PC-3 (cell line): ENCODE measurements at regions not wholly inside any gene's neighbourhood (a gene's known extent, or its start where the extent isn't known, plus 50 kb on each side); places are given as distances from the start of the nearest gene placed in this dataset.

Experiments used
- ATAC-seq: fragments of 200-7000 bp; cut with Tn5 transposase; 2 replicates; pipeline ENCODE4 v1.9.1; 2020; ENCODE audit warnings: mild to moderate bottlenecking, moderate library complexity
- BruUV-seq: library from RNA; stranded (reverse); fragments of 400-500 nt; replicated peaks from 2 replicates; lab custom pipeline; 2021; lab: Mats Ljungman, UMichigan
- CTCF ChIA-PET: fragments of 300-600 bp; sonication (Branson Sonifier 250); formaldehyde crosslinking; loops from one replicate; lab custom pipeline; 2022; ENCODE audit warnings: antibody characterized with exemption; lab: Charles Lee
- POLR2A ChIA-PET: fragments of 300-600 bp; sonication (Branson Sonifier 250); formaldehyde crosslinking; loops from one replicate; lab custom pipeline; 2022; ENCODE audit warnings: antibody characterized with exemption; ENCODE audit not compliant: unreplicated experiment; lab: Charles Lee
- DNase-seq: peaks from one replicate; pipeline ENCODE4 v3.0.0-alpha.2; 2015
- H2AFZ ChIP-seq: fragments of 300-600 bp; sonication (generic); 2 replicates; pipeline ENCODE4 v1.6.0; 2016; ENCODE audit warnings: antibody characterized with exemption, low read length
- H3F3A ChIP-seq: fragments of 300-600 bp; sonication (generic); one replicate; pipeline ENCODE4 v1.6.0; 2017; ENCODE audit warnings: antibody characterized with exemption, low read length, control low read depth, mild to moderate bottlenecking; ENCODE audit not compliant: unreplicated experiment
- H3K27ac ChIP-seq: fragments of 300-600 bp; sonication (generic); 2 replicates; pipeline ENCODE4 v1.5.1; 2016; ENCODE audit warnings: mild to moderate bottlenecking, low read length
- H3K27me3 ChIP-seq: fragments of 300-600 bp; sonication (generic); 2 replicates; pipeline ENCODE4 v1.6.1; 2016; ENCODE audit warnings: low read length, mixed read lengths
- H3K36me3 ChIP-seq: fragments of 300-600 bp; sonication (generic); 2 replicates; pipeline ENCODE4 v1.6.1; 2016; ENCODE audit warnings: low read depth, mixed run types, low read length, mixed read lengths
- H3K4me1 ChIP-seq: fragments of 300-600 bp; sonication (generic); 2 replicates; pipeline ENCODE4 v1.5.1; 2016; ENCODE audit warnings: low read length; ENCODE audit not compliant: insufficient read depth
- H3K4me2 ChIP-seq: fragments of 300-600 bp; sonication (generic); 2 replicates; pipeline ENCODE4 v1.6.0; 2016; ENCODE audit warnings: low read length
- H3K4me3 ChIP-seq: fragments of 300-600 bp; sonication (generic); 2 replicates; pipeline ENCODE4 v1.5.1; 2016; ENCODE audit warnings: mild to moderate bottlenecking, low read length, mixed read lengths
- H3K79me2 ChIP-seq: fragments of 300-600 bp; sonication (generic); 2 replicates; pipeline ENCODE4 v1.6.1; 2017; ENCODE audit warnings: low read length, mixed read lengths
- H3K9ac ChIP-seq: fragments of 300-600 bp; sonication (generic); 2 replicates; pipeline ENCODE4 v1.6.0; 2016; ENCODE audit warnings: mild to moderate bottlenecking, low read length
- H3K9me2 ChIP-seq: fragments of 300-600 bp; sonication (generic); replicated peaks from 2 replicates; pipeline ENCODE4 v1.6.1; 2016; ENCODE audit warnings: mixed run types, low read length, mixed read lengths
- H3K9me3 ChIP-seq: fragments of 300-600 bp; sonication (generic); 2 replicates; pipeline ENCODE4 v1.6.1; 2016; ENCODE audit warnings: low read length, mixed read lengths
- H4K20me1 ChIP-seq: fragments of 300-600 bp; sonication (generic); 2 replicates; pipeline ENCODE4 v1.6.1; 2016; ENCODE audit warnings: low read length, mixed read lengths
- CTCF ChIP-seq: fragments of 300-600 bp; sonication (generic); conservative IDR thresholded peaks from 2 replicates; pipeline ENCODE4 v1.5.1; 2017; ENCODE audit warnings: antibody characterized with exemption, low read depth, mild to moderate bottlenecking, low read length
- EZH2 ChIP-seq: fragments of 300-600 bp; sonication (generic); IDR thresholded peaks from one replicate; pipeline ENCODE4 v1.6.1; 2017; ENCODE audit warnings: antibody characterized with exemption, mild to moderate bottlenecking, low read length; ENCODE audit not compliant: unreplicated experiment
- EZH2phosphoT487 ChIP-seq: fragments of 300-600 bp; sonication (generic); IDR thresholded peaks from 2 replicates; pipeline ENCODE4 v1.6.1; 2018; ENCODE audit warnings: mild to moderate bottlenecking, antibody characterized with exemption, low read length, borderline replicate concordance
- intact Hi-C: fragments of 100-400 bp; cut with micrococcal nuclease; formaldehyde crosslinking; loops from 2 replicates; pipeline ENCODE4 v1.9.0; 2023

- Histone ChIP-seq H3K9me2 (no peaks in the 10 kb centered on the region), H3K36me3 (no peaks in the 10 kb centered on the region), H4K20me1 (no peaks in the 10 kb centered on the region), H3K27ac (peak overlapping the region; percentile 93), H3K4me3 (no peak overlapping the region), H3K9ac (no peak overlapping the region), H3K27me3 (no peaks in the 10 kb centered on the region), H3K9me3 (no peaks in the 10 kb centered on the region), H3K79me2 (no peaks in the 10 kb centered on the region), H3F3A (no peaks in the 10 kb centered on the region), H3K4me1 (peaks cover 32% of the 10 kb centered on the region), H2AFZ (no peak overlapping the region), H3K4me2 (no peak overlapping the region; the same call in 1 of the 2 replicates)
- CTCF ChIA-PET, result no interaction called here
- no TSS peak for BruUV-seq
- intact Hi-C loops, result no loop called here
- no peak for ATAC-seq
- TF ChIP-seq CTCF (no peak), EZH2 (no peak), EZH2phosphoT487 (no peak)
- no peak for DNase-seq
- POLR2A ChIA-PET, result no interaction called here
These were observed 202.7 kb downstream of the EDEM1 start for GRCh38 chr3:5390221-5390620.

GRCh38 chr3:5390936-5391625 lies 203.6 kb downstream of the EDEM1 start:
- Histone ChIP-seq H3K27me3 (no peaks in the 10 kb centered on the region), H3K9me2 (no peaks in the 10 kb centered on the region), H3K9ac (no peak overlapping the region), H3K27ac (no peak overlapping the region), H3K79me2 (no peaks in the 10 kb centered on the region), H3K9me3 (no peaks in the 10 kb centered on the region), H3K4me3 (no peak overlapping the region), H3K36me3 (no peaks in the 10 kb centered on the region), H4K20me1 (no peaks in the 10 kb centered on the region), H3K4me1 (peaks cover 32% of the 10 kb centered on the region), H3F3A (no peaks in the 10 kb centered on the region), H3K4me2 (no peak overlapping the region), H2AFZ (no peak overlapping the region)
- DNase-seq (no peak), ATAC-seq (no peak)
- intact Hi-C loops, result no loop called here
- BruUV-seq, result no TSS peak
- no peak for TF ChIP-seq EZH2
- TF ChIP-seq CTCF, result no peak
- no peak for TF ChIP-seq EZH2phosphoT487
- POLR2A ChIA-PET, result no interaction called here
- CTCF ChIA-PET, result no interaction called here

GRCh38 chr3:5401002-5401401 lies 213.5 kb downstream of the EDEM1 start:
- Histone ChIP-seq H3K27me3 (no peaks in the 10 kb centered on the region), H2AFZ (no peak overlapping the region), H3K4me1 (no peaks in the 10 kb centered on the region), H3K36me3 (no peaks in the 10 kb centered on the region), H3K4me2 (no peak overlapping the region), H3K9me3 (no peaks in the 10 kb centered on the region), H4K20me1 (no peaks in the 10 kb centered on the region), H3K27ac (no peak overlapping the region), H3K79me2 (no peaks in the 10 kb centered on the region), H3K9ac (no peak overlapping the region), H3K9me2 (no peaks in the 10 kb centered on the region), H3K4me3 (no peak overlapping the region), H3F3A (no peaks in the 10 kb centered on the region)
- ChIA-PET CTCF (no interaction called here), POLR2A (no interaction called here)
- intact Hi-C loops, result no loop called here
- DNase-seq (no peak), ATAC-seq (no peak)
- no TSS peak for BruUV-seq
- TF ChIP-seq EZH2phosphoT487 (no peak), CTCF (no peak), EZH2 (no peak)
